ENCODE measurements at regions not wholly inside any gene's neighbourhood (a gene's known extent, or its start where the extent isn't known, plus 50 kb on each side); places are given as distances from the start of the nearest gene placed in this dataset.

DNA sequence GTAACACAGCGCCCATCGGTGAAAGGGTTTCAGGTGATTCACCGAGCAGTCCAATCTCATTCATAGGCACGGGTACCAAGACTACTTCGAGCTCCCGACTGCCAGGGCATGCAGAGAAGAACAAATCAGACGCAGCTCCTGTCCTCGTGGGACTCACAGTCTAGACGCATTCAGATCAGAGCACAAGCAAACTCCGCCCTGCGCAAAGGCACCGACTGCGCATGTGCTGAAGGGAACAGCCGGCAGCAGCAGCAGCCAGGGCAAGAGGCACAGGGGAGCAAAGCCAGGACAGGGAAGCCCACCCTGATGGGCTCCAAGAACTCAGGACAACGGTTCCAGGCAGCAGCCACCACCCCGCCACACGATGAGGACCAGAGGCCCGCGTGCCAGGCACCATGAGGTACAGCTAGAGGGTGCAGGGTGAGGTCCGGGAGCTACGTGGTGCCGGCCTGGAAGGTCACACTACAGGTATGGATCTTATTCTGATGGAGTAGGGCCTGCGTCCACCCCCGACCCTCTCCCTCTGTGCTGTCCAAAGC, 315.7 kb downstream of the FOXL1 start:
- DNase-seq, result no peak

DNA sequence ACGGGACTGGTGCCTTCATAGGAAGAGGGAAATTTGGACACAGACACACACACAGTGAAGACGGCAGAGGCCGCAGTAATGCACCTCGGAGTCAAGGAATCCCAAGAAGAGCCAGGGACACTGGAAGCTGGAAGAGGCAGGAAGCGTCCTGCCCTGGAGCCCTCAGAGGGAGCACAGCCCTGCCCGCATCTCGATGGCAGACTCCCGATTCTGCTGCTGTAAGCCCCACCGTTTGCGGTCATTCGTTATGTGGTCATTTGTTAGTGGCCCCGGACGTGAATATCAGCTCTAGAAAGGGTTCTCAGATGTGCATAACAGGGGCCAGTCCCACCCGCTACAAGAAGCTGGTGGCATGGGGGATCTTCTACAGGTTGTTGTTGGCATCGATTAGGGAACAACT, 316.6 kb downstream of the FOXL1 start:
- DNase-seq, result no peak

DNA sequence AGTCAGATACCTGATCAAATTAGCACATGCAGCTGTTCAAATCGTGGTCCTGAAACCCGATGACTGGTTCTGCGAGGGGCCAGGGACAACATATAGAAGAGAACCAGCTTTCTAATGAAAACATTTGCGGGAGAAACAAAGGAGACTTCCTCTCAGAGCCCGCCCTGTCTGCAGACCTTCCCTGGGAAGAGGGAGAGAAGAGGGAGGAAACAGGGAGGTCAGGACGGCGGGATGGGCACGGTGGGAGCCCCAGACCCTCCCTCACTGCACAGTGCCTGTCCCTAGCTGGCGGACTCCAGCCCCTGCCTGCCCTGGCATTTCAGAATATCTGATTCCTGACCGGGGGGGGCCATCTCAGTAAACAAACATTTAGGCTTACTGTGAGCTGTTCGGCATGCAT, 317.3 kb downstream of the FOXL1 start:
- no peak for DNase-seq

DNA sequence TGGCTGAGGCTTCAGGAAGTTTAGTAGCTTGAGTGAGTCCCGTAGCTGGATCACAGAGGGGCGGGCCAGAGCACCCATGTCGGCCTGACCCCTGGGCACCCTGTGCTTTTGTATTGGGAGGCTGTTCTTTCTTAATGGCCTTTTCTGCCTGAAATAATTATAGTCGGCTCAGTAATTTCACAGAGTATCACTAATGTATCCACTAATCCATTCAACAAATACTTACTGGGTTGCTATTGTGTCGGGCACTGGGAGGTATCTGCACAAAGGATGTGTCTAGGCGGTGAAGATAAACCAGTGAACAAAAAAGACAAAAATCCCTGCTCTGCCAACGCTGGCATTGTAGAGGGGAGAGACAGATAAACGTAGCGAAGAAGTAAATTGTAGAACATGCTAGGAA, 318.6 kb downstream of the FOXL1 start:
- DNase-seq, result no peak

DNA sequence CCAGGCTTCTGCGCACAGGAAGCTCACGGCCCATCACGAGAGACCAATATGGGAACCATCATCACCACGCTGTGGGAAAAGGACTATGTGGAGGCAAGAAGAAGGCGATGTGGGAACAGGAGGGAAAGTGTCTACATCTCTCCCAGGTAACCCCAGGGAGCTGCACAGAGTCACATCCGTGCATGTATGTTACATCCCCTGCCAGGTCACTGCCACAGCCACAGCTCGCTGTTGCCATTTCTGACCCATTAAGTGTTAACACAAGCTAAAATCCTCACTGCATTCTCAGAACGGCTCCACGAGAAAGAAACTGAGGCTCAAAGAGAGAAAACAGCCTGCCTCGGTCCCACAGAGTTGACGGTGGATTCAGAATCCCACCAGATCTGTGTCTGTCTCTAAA, 319.1 kb downstream of the FOXL1 start:
- DNase-seq, result no peak

DNA sequence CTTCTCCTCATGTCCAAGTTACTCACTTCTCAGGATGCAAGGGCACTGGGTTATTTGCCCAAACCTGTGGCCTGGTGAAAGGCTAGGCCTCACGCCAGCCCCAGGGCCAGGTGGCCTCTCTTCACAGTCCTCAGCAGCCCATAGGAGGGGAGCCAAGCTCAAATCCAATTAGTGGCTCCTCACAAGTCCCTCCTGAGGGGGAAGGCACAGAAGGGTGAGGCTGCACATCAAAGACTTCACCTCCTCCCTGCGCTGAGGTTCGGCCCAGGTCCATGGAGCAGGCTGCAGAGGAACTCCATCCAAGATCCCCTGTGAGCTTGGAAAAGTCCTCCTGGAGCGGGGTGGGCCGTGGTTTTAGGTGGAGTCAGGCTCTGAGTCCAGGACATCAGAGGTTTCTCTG, 320.0 kb downstream of the FOXL1 start:
- no peak for DNase-seq

DNA sequence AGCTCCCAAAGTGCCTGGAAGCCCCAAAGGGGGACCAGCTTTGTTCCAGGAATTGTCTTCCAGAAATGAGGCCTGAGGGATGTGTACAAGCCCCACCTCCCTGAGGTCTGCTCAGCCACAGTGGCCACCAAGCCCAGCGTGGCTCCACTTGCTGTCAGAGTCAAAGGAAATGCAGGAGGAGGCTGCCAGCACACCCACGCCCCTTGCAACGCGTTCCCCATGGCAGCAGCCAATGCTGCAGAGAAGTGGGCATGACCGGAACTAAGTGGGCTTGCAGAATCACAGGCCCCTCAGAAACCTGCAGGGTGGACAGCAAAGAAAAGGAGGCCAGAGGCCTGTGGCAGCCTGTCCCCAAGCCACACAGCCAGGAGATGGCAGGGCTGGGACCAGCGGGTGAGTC, 320.8 kb downstream of the FOXL1 start:
- no peak for DNase-seq

DNA sequence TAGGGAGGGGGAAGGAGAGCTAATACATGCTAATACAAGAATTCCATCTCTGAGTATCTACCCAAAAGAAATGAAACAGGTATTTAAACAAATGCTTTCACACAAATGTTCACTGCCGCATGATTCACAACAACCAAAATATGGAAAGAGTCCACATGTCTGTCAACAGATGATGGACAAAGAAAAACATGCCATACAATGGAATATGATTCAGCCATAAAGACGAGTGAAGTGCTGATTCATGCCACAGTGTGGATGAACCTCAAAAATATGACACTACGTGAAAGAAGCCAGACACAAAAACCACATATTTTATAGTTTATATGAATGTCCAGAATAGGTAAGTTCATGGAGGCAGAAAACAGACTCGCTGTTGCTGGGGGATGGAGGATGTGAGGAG, 321.4 kb downstream of the FOXL1 start:
- no peak for DNase-seq

DNA sequence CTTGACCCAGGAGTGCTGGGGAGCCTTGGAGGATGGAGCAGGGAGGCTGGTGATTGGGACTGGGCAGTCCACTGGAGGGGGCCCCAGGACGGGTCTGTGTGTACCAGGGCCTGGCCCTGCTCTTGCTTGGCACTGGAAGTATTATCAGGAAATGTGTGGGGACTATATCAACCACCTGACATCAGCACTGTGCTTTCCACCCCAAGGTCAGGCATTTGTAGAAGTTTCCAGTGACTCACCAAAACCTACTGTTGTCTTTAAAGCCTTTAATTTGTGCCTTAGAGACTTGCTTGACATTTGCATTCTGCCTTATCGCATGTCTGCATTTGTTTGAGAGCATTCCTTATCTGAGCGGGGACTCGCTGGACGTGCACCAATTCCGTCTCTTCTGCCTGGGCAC, 323.1 kb downstream of the FOXL1 start:
- no peak for DNase-seq

DNA sequence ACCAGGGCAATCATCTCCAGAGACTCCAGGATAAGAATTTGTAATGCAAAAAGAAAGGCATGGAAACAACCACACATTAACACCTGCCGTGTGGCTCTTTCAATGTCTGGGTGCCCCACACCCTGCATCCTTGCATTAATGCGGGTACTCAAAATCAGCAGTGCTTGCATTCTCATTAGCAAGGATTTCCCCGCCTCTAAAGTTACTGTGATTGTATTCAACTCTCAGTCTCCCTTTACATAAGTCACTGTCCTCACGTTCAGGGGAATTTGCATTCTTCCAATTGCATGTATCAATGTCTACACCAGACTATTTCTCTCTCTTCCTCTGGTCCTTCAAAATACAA, 324.3 kb downstream of the FOXL1 start:
- DNase-seq, result no peak

DNA sequence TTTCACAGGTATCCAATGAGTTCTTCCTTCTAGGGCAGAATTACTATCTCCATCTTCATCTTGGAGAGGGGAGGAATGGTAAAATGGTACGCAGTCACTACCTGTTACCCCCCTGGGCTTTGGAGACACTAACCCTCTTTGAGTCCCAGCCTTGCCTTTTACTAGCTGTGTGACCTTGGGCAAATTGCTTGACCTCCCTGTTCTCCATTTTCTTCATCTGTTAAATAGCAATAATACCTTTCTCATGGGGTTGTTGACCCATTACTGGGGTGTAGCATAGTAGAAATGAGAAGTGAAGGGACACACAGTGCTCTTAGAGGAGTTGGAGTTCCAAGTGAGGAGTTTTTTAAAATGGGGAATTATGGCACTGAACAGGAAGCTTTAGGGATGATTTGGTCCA, 324.7 kb downstream of the FOXL1 start:
- DNase-seq, result no peak

DNA sequence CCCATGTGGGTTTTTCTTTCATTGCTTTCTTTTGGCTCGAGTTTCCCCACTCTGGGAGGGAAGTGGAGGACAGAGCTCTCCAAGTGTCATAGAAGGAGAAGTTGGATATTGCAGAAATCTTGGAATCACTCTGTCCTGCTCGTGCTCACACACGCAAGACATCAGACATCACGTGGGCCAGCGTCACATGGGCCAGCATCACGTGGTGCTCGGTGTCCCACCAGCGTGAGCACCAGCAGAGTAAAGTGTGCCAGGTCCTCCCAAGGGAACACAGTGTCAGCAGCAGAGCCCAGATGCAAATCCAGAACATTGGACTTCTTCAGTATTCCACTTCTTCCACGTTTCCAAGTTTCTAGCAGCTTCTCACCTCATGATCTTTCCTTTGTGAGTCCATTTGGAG, 327.0 kb downstream of the FOXL1 start:
- DNase-seq, result no peak

DNA sequence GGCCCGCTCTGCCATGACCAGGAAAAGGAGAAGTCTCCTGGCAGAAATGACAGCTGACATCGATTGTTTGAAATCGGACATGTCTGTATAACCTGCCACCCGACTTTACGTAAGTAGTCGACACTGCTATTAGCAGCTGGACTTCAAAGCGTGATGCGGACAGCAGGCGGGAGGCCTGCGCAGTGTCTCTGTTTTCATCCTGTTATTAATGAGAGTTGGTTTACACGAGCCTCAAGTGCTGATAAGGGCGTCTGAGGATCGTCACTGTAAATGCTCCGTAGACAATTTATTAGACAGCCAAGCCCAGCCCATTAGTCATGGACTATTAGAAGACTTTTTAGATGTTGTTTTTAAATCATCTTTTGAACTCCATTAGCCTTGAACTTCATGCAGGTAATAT, 328.3 kb downstream of the FOXL1 start:
- DNase-seq, result no peak

DNA sequence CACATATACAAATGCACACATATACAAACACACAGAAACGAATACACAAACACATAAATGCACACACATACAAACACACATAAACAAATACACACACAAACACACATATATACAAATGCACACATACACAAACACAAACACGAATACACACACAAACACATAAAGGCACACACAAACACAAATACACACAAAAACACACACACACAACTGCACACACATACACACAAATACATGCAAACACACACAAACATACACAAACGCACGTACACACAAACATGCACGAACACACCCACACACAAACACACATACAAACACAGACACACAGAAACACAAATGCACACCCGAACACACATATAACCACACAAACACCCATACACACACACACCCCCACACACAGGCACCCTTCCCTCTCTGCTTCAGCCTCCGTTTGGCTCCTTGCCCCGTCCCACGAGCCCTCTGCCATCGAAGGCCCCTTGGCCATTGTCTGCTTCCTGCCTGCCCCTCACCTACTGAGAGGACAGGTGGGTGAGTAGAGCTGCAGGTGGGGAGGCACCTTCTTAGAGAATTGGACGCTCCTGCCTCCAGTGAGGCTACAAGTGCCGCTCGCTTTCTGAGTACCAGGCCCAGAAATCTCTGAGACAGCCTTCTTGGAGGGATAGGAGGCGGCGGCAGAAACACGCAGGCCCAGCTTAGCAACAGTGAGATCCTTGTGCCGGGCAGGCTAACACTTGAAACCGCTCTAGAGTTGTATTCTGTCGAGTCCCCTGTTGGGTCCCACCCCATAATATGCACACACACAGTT, 331.2 kb downstream of the FOXL1 start:
- DNase-seq, result no peak

DNA sequence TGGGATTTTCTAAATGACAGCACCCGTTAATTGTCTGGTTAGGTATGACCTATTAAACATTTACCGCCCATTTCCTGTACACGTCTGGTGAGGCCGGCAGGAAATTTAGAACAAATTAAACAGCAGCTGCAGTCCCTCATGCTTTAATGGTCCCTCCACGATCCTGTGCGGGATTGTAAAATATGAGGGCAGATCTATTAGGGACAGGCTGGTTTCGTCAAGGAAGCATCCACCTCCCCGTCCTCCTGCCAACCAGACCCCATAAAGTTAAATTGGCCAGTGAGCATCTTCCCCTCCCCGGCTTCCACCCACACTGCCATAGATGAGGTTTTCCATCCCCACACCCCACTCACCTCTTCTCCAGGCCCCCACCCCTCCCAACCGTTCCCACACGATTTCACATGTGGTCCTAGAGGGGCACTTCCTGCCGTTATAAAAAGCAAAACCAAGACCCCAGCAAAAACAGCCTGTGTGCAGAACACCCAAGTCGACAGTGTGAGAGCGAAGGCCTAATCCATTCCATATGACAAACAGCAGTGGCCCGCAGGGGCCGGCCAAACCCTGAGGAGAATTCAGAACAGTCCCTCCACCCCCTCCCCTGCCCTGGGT, 331.9 kb downstream of the FOXL1 start:
- no peak for DNase-seq

DNA sequence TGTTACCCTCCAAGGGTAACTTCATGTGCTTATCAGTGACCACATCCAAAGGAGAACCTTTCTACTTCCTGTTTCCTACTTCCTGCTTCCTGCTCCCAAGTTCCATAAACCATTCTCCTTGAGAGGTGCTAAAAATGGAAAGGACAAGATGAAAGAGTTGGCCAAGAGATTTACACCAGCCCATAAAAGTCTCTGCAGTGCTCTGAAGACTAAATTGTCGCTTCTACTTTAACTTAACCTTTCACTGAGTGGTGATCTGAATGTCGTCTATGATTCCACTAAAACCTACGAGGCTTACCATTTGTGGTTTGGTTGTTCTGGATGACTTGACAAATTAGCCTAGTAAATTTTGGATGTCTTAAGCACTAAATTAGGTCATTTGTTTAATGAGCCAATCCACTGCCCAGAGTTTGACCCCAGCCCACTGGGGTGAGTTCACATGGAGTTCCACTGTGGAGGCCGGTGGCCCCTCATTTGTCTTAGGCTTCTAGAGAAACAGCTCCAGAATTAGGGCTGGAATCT, 333.1 kb downstream of the FOXL1 start:
- DNase-seq, result no peak

DNA sequence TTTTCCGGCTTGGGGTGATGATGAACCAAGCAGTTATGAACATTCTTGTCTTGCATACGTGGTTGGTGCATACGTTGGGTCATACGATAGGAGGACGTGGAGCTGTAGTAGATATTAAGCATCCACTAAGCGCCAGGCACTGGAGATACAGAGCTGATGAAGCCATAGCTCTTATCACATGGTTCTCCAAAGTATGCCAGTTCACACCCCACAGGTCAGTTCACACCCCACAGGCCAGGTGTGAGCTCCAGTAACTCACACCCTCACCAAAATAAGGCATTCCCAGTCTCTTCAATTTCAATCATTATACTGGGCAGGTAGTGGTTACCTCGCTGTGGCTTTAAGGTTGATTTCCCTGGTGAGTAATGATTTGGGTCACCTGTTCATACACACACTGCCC, 335.5 kb downstream of the FOXL1 start:
- DNase-seq, result no peak

DNA sequence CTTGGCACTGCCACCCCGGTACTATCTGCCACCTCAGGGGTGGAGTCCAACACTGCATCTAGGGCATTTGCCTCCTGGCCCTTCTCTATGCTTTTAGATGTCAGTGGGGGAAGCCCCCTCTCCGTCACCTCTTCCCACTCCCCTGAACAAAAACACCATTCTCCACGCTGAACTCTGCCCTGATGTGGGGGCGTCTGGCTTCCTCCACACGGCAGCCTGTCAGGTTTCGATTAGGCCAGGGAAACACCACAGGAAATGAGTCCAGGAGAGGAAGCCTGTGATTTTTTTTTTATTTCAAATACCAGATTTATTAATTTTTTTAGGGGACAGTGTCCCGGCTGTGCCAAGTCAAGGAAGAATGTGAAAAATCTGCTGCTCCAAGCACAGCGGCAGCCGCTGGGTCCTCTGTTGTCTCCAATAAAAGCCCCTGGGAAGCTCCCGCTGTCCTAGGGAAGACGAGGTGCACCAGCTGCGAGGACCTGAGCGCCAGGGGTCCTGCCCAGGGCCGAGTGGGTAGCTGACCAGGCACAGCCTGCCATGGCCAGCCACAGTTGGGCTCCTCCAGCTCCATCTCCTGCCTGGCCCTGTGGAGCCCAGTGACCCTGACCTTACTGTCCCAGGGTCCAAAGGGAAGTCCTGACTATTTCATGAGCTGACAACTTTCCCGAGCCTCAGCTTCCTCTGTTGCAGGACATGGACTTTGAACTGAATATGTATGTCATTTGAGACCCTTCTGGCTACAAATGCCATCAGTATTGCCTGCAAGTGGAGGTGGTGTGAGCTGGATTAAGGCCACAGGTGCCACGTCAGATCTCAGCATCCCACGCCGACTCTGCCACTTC, 336.7 kb downstream of the FOXL1 start:
- no peak for DNase-seq

DNA sequence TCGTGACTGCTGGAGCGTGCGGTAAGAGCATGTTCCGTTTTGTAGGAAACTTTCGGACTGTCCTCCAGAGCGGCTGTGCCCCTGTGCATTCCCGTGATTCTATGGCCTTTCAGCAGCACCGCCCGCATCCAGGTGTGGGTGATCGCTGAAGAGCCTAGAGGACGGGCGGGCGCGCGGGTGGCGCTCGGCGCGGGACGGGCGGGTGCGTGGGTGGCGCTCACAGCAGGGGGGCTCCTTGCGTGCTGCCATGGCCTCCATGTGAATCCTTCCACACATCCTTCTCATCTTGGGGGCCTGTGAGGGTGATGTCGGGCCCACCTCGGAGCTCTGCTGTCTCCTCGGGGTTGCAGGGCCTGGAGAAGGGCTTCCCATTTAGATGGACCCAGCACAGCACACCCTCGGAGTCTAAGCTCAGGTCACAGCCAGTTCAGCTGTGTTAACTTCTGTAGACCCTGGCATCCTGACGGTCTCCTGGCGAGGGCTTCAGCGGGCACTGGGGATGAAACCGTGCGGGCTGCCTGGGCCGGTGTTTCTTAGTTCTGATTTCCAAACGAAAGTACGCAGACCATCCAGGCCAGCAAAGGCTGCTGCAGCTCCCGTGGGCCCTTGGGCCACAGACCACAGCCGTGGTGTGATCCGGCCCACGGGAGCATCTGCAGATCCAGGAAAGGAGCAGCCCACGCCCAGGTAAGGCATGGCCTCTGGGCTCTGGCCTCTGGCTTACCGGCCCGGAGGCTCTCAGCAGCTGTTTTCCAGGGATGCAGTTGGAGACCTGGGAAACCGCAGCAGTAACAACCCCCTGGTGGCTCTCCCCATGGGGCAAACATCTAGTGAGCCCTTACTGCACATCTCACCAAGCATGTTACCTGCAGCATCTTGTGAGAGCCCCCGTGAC, 339.4 kb downstream of the FOXL1 start:
- no peak for DNase-seq

DNA sequence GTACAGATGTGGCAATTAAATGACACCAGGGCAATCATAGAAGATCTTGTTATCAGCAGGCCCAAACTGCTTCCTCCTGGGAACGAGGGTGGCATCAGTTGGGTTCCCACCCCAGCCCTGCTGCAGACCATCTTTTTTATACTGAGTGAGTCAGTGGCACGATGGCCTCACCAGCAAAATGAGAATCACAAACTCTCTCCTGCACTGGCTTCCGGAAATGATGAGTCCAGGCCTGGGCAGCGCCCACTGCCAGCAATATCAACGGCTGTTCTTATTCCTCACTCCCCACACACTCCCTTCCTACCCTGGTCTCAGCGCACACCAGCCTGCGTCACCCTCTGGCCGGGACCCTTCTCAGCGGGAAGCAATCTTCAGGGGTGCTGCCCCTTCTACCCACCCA, 340.3 kb downstream of the FOXL1 start:
- DNase-seq, result no peak

DNA sequence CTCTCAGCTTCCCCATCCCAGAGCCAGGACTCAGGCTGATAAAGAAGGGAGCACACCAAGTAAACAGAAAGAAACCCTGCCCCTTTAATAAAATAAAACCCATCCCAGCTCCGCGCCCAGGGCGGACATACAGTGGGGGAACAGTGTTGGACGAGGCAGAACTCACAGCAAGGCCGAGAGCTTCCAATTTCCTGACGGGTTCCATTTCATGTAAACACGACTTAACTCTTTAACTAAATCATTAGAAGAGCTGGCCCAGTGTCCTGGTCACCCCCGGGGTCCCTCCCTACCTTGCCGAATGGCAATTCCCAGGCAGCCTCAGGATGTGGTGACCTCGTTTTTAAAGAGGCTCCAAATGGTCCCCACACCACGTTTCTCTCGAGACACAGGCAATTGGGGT, 340.7 kb downstream of the FOXL1 start:
- DNase-seq, result no peak

DNA sequence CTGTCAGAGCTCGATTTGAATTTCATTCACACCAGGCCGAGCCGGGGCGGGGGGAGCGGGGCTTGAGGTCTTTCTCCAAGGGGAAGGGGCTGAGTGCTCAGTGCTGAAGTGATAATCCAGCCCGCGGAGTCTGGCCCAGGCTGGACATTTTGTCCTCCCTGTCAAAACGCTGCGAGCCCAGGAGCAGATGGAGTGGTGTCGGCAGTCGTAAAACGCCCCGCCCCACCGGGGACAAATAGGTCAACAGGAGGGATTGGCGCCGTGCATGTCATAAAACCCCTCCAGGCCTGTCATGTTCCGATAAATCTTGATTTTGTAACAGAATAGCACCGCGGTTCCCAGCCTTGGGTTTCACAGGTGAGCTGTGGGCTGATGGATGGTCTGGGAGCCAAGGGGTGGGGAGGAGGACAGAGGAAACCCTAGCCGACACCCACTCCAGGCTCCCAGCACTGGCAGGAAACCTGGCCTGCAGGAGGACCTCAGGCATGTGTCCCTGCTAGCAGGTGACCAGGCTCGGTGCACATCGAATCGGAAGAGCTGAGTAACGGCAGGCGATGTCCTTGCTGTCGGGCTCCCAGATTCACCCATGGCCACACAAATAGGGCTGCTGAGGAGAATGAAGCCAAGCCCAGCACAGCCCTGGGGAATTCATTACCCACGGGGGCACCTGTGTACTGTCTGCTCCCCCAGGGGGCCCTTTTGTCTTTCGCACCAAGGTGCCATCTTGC, 341.4 kb downstream of the FOXL1 start:
- no peak for DNase-seq
